K562 (cell line): ENCODE measurements at regions not wholly inside any gene's neighbourhood (a gene's known extent, or its start where the extent isn't known, plus 50 kb on each side); places are given as distances from the start of the nearest gene placed in this dataset.

Source experiments
- ETS1 ChIP-seq: conservative IDR thresholded peaks from 2 replicates; pipeline ENCODE4 v1.6.1; 2011; ENCODE audit warnings: low read depth, mild to moderate bottlenecking, low read length; ENCODE audit not compliant: control insufficient read depth
- HOXB6 ChIP-seq: fragments of 250-450 bp; sonication (Bioruptor Pico); IDR thresholded peaks from 2 replicates; pipeline ENCODE4 v1.5.1; 2022; ENCODE audit warnings: mild to moderate bottlenecking, borderline replicate concordance
- KDM2B ChIP-seq: fragments of 250-450 bp; sonication (Bioruptor Pico); IDR thresholded peaks from 2 replicates; pipeline ENCODE4 v1.8.0; 2021; ENCODE audit warnings: mild to moderate bottlenecking, moderate library complexity
- NONO ChIP-seq, 2 experiments: fragments of 200-400 bp in 1 of 2; fragments of 450-650 bp in 1 of 2; formaldehyde crosslinking in 1 of 2; IDR thresholded peaks; 2 replicates each; pipeline ENCODE4 v1.6.1; 2017; ENCODE audit warnings: low read depth in 2 of 2, mild to moderate bottlenecking in 2 of 2, moderate library complexity in 2 of 2, low read length in 1 of 2
- RBM15 ChIP-seq: fragments of 200-400 bp; formaldehyde crosslinking; IDR thresholded peaks from 2 replicates; pipeline ENCODE4 v1.6.1; 2018; ENCODE audit warnings: mild to moderate bottlenecking, low read length, moderate library complexity; ENCODE audit not compliant: insufficient read depth
- SMARCB1 ChIP-seq: IDR thresholded peaks from 2 replicates; pipeline ENCODE4 v1.6.1; 2011; ENCODE audit warnings: improper control_type of control experiment, low read depth; ENCODE audit not compliant: insufficient read length
- ZKSCAN1 ChIP-seq: fragments of 150-350 bp; IDR thresholded peaks from 2 replicates; pipeline ENCODE4 v1.6.1; 2016; ENCODE audit warnings: low read depth, low read length
- ZNF24 ChIP-seq: fragments of 450-650 bp; IDR thresholded peaks from 2 replicates; pipeline ENCODE4 v1.6.1; 2016
- ZNF518B ChIP-seq: fragments of 250-450 bp; sonication (Bioruptor Pico); IDR thresholded peaks from 2 replicates; pipeline ENCODE4 v1.5.0; 2021; ENCODE audit warnings: mild to moderate bottlenecking, moderate library complexity
- ZNF778 ChIP-seq: fragments of 450-650 bp; formaldehyde crosslinking; IDR thresholded peaks from 2 replicates; pipeline ENCODE4 v1.4.0; 2020; ENCODE audit warnings: mild to moderate bottlenecking, moderate library complexity
- TF ChIP-seq, protein P1 (sequence below): fragments of 200-400 bp; formaldehyde crosslinking; IDR thresholded peaks from 2 replicates; pipeline ENCODE4 v1.6.1; 2017; ENCODE audit warnings: mild to moderate bottlenecking, low read depth, low read length, moderate library complexity

- TF ChIP-seq ZNF518B (CRISPR knock-in tag) (no peak), HOXB6 (CRISPR knock-in tag) (no peak), RBM15 (no peak), ZKSCAN1 (no peak), KDM2B (no peak), NONO (IDR thresholded peaks at IDR 0.05; ENCODE audit: low read depth in 2 of 2, low read length in 1 of 2) (no peak), ZNF24 (no peak), ETS1 (no peak), SMARCB1 (no peak), ZNF778 (no peak)
- TF ChIP-seq, protein P1, sequence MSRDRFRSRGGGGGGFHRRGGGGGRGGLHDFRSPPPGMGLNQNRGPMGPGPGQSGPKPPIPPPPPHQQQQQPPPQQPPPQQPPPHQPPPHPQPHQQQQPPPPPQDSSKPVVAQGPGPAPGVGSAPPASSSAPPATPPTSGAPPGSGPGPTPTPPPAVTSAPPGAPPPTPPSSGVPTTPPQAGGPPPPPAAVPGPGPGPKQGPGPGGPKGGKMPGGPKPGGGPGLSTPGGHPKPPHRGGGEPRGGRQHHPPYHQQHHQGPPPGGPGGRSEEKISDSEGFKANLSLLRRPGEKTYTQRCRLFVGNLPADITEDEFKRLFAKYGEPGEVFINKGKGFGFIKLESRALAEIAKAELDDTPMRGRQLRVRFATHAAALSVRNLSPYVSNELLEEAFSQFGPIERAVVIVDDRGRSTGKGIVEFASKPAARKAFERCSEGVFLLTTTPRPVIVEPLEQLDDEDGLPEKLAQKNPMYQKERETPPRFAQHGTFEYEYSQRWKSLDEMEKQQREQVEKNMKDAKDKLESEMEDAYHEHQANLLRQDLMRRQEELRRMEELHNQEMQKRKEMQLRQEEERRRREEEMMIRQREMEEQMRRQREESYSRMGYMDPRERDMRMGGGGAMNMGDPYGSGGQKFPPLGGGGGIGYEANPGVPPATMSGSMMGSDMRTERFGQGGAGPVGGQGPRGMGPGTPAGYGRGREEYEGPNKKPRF, result no peak
Measured at GRCh38 chr13:80931118-80931517, 590.2 kb upstream of the SPRY2 start (continued).
